Prostate gland (tissue), 2 donors: ENCODE measurements at regions not wholly inside any gene's neighbourhood (a gene's known extent, or its start where the extent isn't known, plus 50 kb on each side); places are given as distances from the start of the nearest gene placed in this dataset.

Experiments used
- POLR2A ChIP-seq: fragments of 450-650 bp; IDR thresholded peaks from one replicate; pipeline ENCODE4 v1.6.1; 2016; ENCODE audit warnings: antibody characterized with exemption, mild to moderate bottlenecking
- POLR2AphosphoS5 ChIP-seq: sonication (generic); formaldehyde crosslinking; IDR thresholded peaks from one replicate; pipeline ENCODE4 v1.6.1; 2017; ENCODE audit warnings: antibody characterized with exemption
- TF ChIP-seq, protein P1 (sequence below), 4 experiments: fragments of 200-600 bp in 2 of 4; fragments of 450-650 bp in 2 of 4; sonication (generic) in 2 of 4; IDR thresholded peaks; 1 replicate in 3 of 4; 2 replicates in 1 of 4; pipeline ENCODE4 v1.5.1; 2016 to 2019; ENCODE audit warnings: antibody characterized with exemption in 4 of 4, mild to moderate bottlenecking in 2 of 4, moderate library complexity in 2 of 4

DNA sequence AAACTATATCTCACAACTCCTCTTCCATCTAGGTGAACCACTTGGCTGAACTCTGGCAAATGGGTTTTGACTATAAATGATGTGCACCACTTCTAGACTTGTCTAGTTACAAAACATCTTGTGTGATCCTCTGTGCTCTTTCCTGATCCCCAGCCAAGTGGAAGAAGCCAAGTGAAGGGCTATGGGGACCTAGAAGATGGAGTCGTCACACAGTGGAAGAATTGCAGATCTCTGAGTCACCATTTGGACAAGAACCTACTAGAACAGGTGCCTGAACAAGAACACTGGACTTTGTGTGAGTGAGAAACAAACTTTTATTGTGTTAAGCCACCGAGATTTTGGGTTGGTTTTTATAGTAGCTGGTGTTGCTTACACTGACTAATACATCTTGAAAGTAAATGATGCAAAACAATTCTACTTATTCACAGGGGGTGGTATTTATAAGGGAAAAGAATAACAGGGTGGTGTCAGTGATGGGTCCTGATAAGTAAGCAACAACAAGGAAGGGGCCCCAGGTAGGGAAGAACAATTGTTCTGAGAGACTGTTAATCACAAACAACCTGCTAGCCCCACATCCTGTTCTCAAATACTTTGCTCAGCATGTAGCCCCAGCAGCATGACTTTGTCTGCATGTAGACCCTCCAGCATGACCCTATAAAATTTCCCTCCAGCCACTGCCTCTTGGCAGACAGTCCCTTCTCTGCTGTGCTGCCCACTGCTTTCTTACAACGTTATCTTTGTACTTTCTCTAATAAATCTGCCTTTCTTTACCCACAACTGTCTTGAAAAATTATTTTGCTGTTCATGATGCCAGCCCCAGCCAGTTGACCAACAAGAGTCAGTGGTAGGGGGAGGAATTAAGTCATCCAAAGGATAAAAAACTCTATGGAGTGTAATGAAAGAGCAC lies 280.7 kb upstream of the PLET1 start:
- TF ChIP-seq POLR2A: no peak
- TF ChIP-seq, protein P1, sequence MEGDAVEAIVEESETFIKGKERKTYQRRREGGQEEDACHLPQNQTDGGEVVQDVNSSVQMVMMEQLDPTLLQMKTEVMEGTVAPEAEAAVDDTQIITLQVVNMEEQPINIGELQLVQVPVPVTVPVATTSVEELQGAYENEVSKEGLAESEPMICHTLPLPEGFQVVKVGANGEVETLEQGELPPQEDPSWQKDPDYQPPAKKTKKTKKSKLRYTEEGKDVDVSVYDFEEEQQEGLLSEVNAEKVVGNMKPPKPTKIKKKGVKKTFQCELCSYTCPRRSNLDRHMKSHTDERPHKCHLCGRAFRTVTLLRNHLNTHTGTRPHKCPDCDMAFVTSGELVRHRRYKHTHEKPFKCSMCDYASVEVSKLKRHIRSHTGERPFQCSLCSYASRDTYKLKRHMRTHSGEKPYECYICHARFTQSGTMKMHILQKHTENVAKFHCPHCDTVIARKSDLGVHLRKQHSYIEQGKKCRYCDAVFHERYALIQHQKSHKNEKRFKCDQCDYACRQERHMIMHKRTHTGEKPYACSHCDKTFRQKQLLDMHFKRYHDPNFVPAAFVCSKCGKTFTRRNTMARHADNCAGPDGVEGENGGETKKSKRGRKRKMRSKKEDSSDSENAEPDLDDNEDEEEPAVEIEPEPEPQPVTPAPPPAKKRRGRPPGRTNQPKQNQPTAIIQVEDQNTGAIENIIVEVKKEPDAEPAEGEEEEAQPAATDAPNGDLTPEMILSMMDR (IDR thresholded peaks at IDR 0.05): no peak
- no peak for TF ChIP-seq POLR2AphosphoS5
